GM18909 (cell line): ENCODE measurements at regions not wholly inside any gene's neighbourhood (a gene's known extent, or its start where the extent isn't known, plus 50 kb on each side); places are given as distances from the start of the nearest gene placed in this dataset.
"Not testable (repeated sequence)": the region's sequence is repeated elsewhere in the genome, so short reads cannot be mapped to it uniquely, and the experiment has no call there.

Source experiments
- ATAC-seq: cut with Tn5 transposase; IDR thresholded peaks from one replicate; pipeline ENCODE4 v1.9.1; 2021; ENCODE audit warnings: mild to moderate bottlenecking; ENCODE audit not compliant: unreplicated experiment, poor library complexity

GRCh38 chr2:15748736-15749323 lies 157.2 kb downstream of the DDX1 start:
- no peak for ATAC-seq

GRCh38 chr2:15749460-15750432 lies 158.1 kb downstream of the DDX1 start:
- no peak for ATAC-seq

GRCh38 chr2:15750433-15750814 lies 158.8 kb downstream of the DDX1 start:
- ATAC-seq, result no peak

- no peak for ATAC-seq
These were observed 159.2 kb downstream of the DDX1 start for GRCh38 chr2:15750822-15751329.

- no peak for ATAC-seq
These were observed 159.8 kb downstream of the DDX1 start for GRCh38 chr2:15751477-15751876.

GRCh38 chr2:15752552-15753232 lies 161.0 kb downstream of the DDX1 start:
- ATAC-seq, result no peak

- ATAC-seq, result no peak
These were observed 161.6 kb downstream of the DDX1 start for GRCh38 chr2:15753233-15753798.

GRCh38 chr2:15753811-15754702 lies 162.4 kb downstream of the DDX1 start:
- ATAC-seq, result no peak

GRCh38 chr2:15754703-15755099 lies 163.0 kb downstream of the DDX1 start:
- ATAC-seq, result no peak

- ATAC-seq, result no peak
These were observed 163.9 kb downstream of the DDX1 start for GRCh38 chr2:15755528-15755927.

GRCh38 chr2:15756011-15756550 lies 164.4 kb downstream of the DDX1 start:
- no peak for ATAC-seq

GRCh38 chr2:15756882-15757819 lies 165.5 kb downstream of the DDX1 start:
- no peak for ATAC-seq

- no peak for ATAC-seq
These were observed 166.3 kb downstream of the DDX1 start for GRCh38 chr2:15757820-15758586.

GRCh38 chr2:15758848-15759247 lies 167.2 kb downstream of the DDX1 start:
- ATAC-seq, result no peak

- ATAC-seq, result no peak
These were observed 167.7 kb downstream of the DDX1 start for GRCh38 chr2:15759385-15759784.

GRCh38 chr2:15759791-15760190 lies 168.1 kb downstream of the DDX1 start:
- ATAC-seq, result not testable (repeated sequence)

GRCh38 chr2:15760232-15760910 lies 168.7 kb downstream of the DDX1 start:
- ATAC-seq, result no peak
